ENCODE measurements at regions not wholly inside any gene's neighbourhood (a gene's known extent, or its start where the extent isn't known, plus 50 kb on each side); places are given as distances from the start of the nearest gene placed in this dataset.

DNA sequence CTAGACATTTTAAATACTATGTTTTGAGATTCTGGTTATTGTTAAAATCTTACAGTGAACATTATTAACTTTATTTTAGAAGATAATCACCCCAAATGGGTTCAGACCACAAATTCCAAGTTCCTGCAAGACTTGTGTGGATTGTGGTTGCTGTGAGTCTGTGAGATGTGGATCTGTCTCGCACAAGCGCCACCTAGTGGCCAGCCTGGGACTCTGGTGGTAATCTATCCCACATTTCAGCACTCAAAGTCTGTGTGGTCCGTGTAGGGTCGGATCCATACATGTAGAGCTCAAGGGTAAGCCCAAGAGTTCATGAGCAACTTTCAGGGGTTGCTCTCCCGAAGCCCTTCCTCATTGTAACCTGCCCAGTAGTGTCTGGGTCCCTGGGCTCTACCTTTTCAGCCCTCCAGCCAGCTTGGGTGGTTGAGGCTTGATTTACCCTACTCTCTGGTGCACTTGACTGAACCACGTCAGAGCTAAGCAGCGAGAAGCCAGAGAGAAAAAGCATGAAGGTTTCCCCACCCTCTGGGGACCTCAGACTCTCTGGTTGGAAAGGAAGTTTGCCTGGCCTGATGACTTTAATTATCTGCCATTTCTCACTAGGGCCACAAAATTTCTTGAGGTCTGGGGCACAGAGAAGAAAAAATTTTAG lies 129.2 kb downstream of the ARHGAP11B start:
- peak; percentile 27; the same call in 1 of the 2 replicates for TF ChIP-seq RAD21 (IDR thresholded peaks at IDR 0.05; ENCODE audit: low read depth)

DNA sequence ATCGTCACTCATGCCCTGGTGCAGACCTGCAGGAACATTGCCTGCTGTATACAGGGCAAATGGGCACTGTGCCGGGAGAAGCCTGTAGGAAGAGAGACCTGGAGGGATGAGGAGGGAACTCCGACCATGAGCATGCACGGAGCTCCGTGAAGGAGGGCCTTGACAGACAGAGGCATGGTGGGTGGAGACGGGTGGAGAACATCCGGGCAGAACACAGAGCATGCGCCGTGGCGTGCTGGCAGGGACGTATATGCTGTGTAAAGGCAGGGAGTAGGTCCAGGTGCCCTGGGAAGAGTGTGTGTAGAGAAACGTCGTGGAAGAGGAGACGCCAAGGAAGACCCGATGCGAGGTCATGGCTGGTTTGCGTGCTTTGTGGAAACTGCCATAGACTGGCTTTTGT lies 133.0 kb upstream of the FAN1 start:
- TF ChIP-seq NFIC (IDR thresholded peaks at IDR 0.05) (no peak), CEBPB (IDR thresholded peaks at IDR 0.05) (no peak), YY1 (IDR thresholded peaks at IDR 0.05; ENCODE audit: low read depth) (no peak), TAF1 (IDR thresholded peaks at IDR 0.05; ENCODE audit: low read depth) (no peak), FOXM1 (IDR thresholded peaks at IDR 0.05; ENCODE audit: borderline replicate concordance, low read depth) (no peak), REST (IDR thresholded peaks at IDR 0.05; ENCODE audit: low read depth) (no peak), USF1 (IDR thresholded peaks at IDR 0.05) (no peak), TEAD4 (IDR thresholded peaks at IDR 0.05) (no peak), TCF12 (IDR thresholded peaks at IDR 0.05; ENCODE audit: low read depth) (no peak)

DNA sequence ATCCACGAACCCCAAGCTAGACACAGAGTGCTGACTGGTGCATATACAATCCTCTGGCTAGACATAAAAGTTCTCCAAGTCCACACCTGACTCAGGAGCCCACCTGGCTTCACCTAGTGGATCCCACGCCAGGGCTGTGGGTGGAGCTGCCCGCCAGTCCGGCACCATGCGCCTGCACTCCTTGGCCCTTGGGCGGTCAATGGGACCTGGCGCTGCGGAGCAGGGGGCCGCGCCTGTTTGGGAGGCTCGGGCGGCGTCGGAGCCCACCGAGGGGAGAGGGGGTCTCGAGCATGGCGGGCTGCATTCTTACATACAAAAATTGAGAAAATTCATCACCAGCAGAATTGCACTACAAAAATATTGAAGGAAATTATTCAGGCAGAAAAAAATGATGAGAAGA lies 120.7 kb upstream of the FAN1 start:
- TF ChIP-seq NFIC (IDR thresholded peaks at IDR 0.05) (no peak), REST (IDR thresholded peaks at IDR 0.05; ENCODE audit: low read depth) (no peak), CREB1 (IDR thresholded peaks at IDR 0.05; ENCODE audit: low read depth) (no peak), EP300 (IDR thresholded peaks at IDR 0.05; ENCODE audit: borderline replicate concordance) (no peak), RAD21 (IDR thresholded peaks at IDR 0.05; ENCODE audit: low read depth) (no peak), FOXM1 (IDR thresholded peaks at IDR 0.05; ENCODE audit: borderline replicate concordance, low read depth) (no peak), TCF12 (IDR thresholded peaks at IDR 0.05; ENCODE audit: low read depth) (no peak), ZBTB7A (IDR thresholded peaks at IDR 0.05; ENCODE audit: low read depth) (no peak), CEBPB (IDR thresholded peaks at IDR 0.05) (no peak), EGR1 (IDR thresholded peaks at IDR 0.05) (no peak), TEAD4 (IDR thresholded peaks at IDR 0.05) (no peak), USF1 (IDR thresholded peaks at IDR 0.05) (no peak), TAF1 (IDR thresholded peaks at IDR 0.05; ENCODE audit: low read depth) (no peak), YY1 (IDR thresholded peaks at IDR 0.05; ENCODE audit: low read depth) (no peak)

GRCh38 chr15:30788595-30788994 lies 115.1 kb upstream of the FAN1 start:
- TF ChIP-seq EGR1 (IDR thresholded peaks at IDR 0.05) (no peak), TEAD4 (IDR thresholded peaks at IDR 0.05) (no peak), FOXM1 (IDR thresholded peaks at IDR 0.05; ENCODE audit: borderline replicate concordance, low read depth) (no peak), RAD21 (IDR thresholded peaks at IDR 0.05; ENCODE audit: low read depth) (no peak), USF1 (IDR thresholded peaks at IDR 0.05) (no peak), EP300 (IDR thresholded peaks at IDR 0.05; ENCODE audit: borderline replicate concordance) (no peak), NFIC (IDR thresholded peaks at IDR 0.05) (no peak), CEBPB (IDR thresholded peaks at IDR 0.05) (no peak)
- TF ChIP-seq, protein P1, sequence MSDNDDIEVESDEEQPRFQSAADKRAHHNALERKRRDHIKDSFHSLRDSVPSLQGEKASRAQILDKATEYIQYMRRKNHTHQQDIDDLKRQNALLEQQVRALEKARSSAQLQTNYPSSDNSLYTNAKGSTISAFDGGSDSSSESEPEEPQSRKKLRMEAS (IDR thresholded peaks at IDR 0.05): no peak

DNA sequence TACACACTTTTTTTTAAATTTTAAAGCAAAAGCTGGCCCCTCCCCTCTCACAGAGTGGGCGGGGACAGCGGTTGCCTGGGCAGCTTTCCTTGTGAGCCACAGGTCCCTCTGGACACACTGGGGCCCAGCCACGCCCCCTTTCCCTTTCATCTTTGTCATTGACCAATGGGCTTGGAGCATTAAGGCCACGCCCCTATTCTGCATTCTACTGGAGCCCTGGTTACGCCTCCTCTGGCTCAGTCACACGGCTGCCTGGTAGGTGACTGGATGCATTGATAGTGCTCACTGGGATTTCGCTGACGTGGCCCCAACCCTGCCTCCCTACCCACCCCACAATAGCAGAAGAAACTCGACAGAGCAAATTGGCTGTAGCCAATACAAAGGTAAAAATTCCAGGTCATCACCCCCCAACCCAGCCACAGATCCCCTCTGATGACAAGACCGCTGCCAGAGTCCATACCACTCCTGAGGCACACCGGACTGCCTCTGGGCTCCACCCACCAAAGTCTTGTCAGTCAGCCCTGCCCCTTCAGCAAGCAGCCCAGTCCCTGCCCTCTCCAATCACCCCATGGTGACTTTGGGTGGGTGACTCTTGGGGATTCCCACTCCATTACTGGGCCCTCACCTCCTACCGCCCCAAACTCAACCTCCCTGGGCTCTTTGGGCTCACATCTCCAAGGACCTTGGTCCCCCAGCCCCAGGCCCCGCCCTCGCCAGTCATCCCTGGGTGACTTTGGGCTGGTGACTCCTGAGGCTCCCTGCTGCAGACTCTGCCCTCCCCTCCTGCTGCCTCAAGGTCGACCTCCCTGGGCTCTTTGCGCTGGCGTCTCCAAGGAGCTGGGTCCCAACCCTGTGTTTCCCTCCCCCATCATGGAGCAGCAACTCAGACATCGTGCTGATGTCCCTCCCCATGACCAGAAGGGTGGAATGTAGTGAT lies 112.2 kb upstream of the FAN1 start:
- TF ChIP-seq NFIC (IDR thresholded peaks at IDR 0.05) (no peak), CEBPB (IDR thresholded peaks at IDR 0.05) (no peak), TAF1 (IDR thresholded peaks at IDR 0.05; ENCODE audit: low read depth) (no peak), TCF12 (IDR thresholded peaks at IDR 0.05; ENCODE audit: low read depth) (no peak), EGR1 (IDR thresholded peaks at IDR 0.05) (no peak), ZBTB7A (IDR thresholded peaks at IDR 0.05; ENCODE audit: low read depth) (no peak), TEAD4 (IDR thresholded peaks at IDR 0.05) (no peak), REST (IDR thresholded peaks at IDR 0.05; ENCODE audit: low read depth) (no peak), YY1 (IDR thresholded peaks at IDR 0.05; ENCODE audit: low read depth) (no peak), RAD21 (IDR thresholded peaks at IDR 0.05; ENCODE audit: low read depth) (no peak), CREB1 (IDR thresholded peaks at IDR 0.05; ENCODE audit: low read depth) (no peak)

Measured in Ishikawa (cell line).